Stimulated activated CD4-positive, alpha-beta T cell treated with anti-CD3 and anti-CD28 coated beads, Interleukin-15, amount 100 ng/mL, for 48 hours (primary cell): ENCODE measurements at regions not wholly inside any gene's neighbourhood (a gene's known extent, or its start where the extent isn't known, plus 50 kb on each side); places are given as distances from the start of the nearest gene placed in this dataset.

Experiments
- DNase-seq, 2 donors: peaks; one replicate each; pipeline ENCODE4 v3.0.0-alpha.2; 2020; ENCODE audit warnings: low read depth in 2 of 2

DNA sequence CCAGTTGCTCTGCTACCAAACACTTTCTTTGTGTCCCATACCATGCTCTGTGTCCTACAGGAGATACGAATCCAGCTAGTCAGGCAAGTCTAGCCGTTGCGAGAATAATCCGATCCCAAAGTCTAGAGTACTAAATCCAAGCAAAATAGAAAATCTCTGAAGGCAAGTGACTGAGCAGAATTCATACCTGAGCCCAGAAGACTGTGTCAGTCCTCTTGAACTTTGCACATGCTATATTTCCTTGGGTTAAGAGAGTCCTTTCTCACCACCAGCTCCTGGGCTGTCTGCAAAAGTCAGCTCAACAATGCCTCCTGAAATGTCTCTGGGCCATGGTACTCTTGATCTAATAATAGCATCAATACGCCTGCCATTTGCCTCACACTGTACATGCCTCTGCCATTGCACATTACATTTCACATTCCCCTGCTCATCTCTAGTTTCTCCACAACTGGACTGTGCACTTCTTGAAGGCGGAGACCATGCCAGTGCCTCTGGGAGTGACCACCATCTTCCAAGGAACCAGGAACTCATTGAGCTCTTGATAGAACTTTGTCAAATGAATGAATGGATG lies 265.8 kb upstream of the ID2 start:
- no peak for DNase-seq

- DNase-seq, result no peak
Observed at GRCh38 chr2:8416849-8417832, 264.7 kb upstream of the ID2 start.

DNA sequence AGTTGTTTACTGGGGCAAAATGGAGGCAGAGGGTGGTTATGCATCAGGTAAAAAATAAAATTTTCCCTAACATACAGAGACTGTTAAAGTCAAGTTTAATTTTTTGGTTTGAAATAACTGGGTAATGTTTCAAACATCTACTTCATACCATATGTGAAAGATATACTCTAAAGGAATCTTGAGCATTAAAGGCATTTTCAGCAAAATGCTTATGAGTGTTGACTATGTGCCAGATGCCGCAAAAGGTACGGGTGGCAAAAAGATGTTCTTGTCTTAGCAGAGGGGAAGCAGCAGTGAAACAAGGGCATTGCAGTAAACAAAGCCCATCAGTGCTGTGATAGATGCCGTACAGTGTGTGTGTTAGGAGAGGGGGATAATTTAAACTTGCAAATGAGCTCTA lies 263.1 kb upstream of the ID2 start:
- no peak for DNase-seq

GRCh38 chr2:8421658-8422449 lies 260.0 kb upstream of the ID2 start:
- no peak for DNase-seq

GRCh38 chr2:8422450-8422800 lies 259.4 kb upstream of the ID2 start:
- DNase-seq, result no peak

DNA sequence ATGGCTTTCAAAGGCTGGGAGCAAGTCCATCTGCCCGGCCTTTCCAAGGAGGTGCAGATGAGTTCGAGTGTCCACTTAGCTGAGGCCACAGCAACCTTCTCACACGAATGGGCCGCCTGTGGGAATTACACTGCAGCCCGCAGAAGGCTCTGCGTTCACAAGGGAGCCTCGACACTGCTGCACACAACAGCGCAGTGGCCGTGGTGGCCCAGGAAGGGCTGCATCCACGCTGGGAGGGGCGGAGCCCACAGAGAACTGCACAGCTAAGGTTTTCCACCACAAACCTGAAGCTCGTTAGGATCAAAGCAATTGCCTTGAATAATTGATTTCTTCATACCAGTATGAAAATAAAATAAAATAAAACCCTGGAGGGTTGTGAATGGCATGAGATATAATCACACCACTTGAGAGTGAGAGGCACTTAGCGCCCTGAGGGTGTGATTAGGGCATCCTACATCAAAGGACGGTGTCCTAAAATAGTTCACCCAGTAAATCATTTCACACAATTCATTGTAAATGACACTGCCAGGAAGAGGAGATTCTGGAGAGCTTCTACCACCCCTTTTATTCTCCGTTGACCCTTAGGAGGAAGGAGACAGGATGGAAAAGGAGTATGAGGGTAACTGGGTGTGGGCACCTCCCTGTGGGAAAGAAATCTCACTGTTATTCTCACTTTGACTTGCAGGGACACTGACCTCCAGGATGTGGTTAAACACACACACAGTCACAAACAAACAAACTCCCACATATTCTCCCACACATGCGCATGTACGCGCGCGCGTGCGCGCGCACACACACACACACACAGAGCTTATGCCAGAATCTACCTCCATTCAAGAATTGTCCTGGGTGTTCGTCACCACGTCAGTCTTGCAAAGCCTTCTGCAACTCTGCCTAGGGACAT lies 256.6 kb upstream of the ID2 start:
- no peak for DNase-seq

DNA sequence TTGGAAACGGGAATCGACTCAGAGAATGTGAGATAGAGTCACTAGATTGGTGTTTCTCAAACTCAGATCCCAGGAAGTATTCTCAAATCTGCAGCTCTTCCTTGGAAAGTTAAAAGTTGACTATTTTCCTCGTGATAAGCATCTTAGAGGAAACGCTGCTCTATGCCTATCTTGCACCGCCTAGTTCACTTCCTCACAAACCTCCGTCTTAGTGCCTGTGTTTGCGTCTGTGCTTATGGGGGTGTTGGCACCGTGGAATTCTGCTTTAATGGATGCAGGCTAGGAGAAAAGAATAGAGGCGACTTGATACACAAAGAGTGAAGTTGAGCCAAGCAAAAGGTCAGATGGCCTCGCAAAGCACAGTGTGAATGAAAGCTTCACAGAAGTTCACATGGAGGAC lies 255.3 kb upstream of the ID2 start:
- no peak for DNase-seq

- no peak for DNase-seq
Observed at GRCh38 chr2:8427211-8427610, 254.6 kb upstream of the ID2 start.

- no peak for DNase-seq
Observed at GRCh38 chr2:8430628-8431027, 251.2 kb upstream of the ID2 start.

DNA sequence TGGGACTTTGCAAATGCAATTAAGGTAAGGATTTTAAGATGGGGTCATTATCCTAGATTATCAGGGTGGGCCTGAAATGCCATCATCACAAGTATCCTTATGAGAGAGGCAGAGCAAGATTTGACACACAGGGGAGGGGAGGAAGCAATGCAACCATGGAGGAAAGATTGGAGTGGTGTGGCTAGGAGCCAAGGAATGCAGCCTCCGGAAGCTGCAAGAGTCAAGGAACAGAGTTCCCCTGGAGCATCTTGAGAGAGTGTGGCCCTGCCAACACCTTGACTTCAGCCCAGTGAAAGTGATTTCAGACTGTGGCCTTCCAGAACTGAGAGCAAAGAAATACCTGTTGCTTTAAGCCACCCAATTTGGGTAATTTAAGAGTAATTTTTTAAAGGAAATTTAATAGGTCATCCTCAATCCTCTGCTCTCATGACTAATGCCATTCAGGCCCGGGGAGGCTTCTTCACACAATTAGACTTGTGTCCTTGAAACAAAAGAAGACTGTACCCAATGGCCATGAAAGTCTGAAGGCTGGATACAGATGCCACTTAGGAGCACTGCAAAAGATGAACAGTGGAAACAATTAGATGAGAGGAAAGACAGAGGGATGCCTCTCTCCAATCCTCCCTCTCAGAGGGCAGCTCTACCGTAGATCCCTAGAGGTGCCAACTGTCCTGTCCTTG lies 250.3 kb upstream of the ID2 start:
- DNase-seq, result no peak

- DNase-seq, result no peak
Observed at GRCh38 chr2:8432706-8433336, 249.0 kb upstream of the ID2 start.

GRCh38 chr2:8433390-8433789 lies 248.5 kb upstream of the ID2 start:
- no peak for DNase-seq

GRCh38 chr2:8435608-8436007 lies 246.2 kb upstream of the ID2 start:
- no peak for DNase-seq

DNA sequence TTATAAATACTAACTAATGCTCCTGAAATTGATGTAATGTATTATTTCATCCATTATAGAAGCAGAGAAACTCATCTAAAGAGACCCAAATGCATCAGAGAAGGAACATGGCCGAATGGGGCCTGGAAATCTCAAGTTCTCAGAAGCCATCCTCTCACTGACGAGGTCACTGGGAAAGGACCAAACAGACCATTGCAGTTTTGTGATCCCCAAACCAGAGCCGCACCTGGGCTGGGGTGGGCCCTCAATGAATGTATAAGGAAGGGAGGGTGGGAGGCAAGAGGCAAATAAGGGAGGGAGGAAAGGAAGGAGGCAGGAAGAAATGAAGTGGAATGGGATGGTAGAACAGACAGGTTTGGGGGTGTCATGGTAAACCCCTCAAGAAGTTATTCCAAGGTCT lies 245.3 kb upstream of the ID2 start:
- DNase-seq, result no peak

- DNase-seq, result no peak
Observed at GRCh38 chr2:8437228-8437948, 244.5 kb upstream of the ID2 start.

- DNase-seq, result no peak
Observed at GRCh38 chr2:8437949-8438400, 243.9 kb upstream of the ID2 start.

GRCh38 chr2:8438476-8438875 lies 243.4 kb upstream of the ID2 start:
- no peak for DNase-seq

DNA sequence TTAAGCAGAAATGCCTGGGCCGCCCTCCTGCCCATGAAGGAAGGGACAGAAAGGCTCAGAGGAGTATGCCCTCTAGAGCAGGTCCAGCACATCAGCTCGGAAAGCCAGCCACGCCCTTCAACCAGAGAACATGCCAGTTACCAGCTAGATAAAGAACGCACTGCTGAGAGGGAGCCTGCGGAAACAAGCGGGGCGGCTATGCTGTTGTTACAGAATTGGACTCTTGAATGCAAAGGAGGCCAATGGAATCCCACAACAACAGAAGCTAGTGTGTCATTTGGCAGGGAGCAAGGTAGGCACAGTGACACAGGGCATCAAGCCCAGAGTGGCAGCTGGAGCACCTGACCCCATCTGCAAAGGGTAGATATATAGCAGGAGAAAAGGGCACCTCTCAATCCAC lies 242.9 kb upstream of the ID2 start:
- DNase-seq, result no peak

GRCh38 chr2:8440029-8440778 lies 241.7 kb upstream of the ID2 start:
- no peak for DNase-seq
